ENCODE measurements at regions not wholly inside any gene's neighbourhood (a gene's known extent, or its start where the extent isn't known, plus 50 kb on each side); places are given as distances from the start of the nearest gene placed in this dataset.

DNA sequence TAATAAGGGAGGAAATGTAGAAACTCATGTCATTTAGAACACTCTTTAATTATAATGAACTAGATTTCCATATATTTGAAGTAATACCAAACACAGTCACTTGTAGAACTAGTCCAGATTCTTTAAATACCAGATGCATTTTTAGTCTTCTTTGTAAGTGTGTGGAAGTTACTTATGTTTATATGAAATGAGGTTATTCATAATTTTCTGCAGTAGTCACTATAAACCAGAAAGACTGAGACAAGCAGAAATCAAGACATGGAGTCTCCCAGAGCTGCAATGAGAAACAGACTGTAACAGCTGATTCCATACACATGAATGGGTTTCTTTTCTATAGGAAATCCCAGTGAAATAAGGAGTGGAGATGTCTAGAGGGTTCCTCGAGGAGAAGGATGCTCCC is 216.6 kb upstream of the ZP4 start:
- TF ChIP-seq POLR2AphosphoS5 (IDR thresholded peaks at IDR 0.05; ENCODE audit: insufficient read depth in 1 of 2, low read depth in 1 of 2) (no peak), POLR2A (IDR thresholded peaks at IDR 0.05) (no peak)
- TF ChIP-seq, protein P1, sequence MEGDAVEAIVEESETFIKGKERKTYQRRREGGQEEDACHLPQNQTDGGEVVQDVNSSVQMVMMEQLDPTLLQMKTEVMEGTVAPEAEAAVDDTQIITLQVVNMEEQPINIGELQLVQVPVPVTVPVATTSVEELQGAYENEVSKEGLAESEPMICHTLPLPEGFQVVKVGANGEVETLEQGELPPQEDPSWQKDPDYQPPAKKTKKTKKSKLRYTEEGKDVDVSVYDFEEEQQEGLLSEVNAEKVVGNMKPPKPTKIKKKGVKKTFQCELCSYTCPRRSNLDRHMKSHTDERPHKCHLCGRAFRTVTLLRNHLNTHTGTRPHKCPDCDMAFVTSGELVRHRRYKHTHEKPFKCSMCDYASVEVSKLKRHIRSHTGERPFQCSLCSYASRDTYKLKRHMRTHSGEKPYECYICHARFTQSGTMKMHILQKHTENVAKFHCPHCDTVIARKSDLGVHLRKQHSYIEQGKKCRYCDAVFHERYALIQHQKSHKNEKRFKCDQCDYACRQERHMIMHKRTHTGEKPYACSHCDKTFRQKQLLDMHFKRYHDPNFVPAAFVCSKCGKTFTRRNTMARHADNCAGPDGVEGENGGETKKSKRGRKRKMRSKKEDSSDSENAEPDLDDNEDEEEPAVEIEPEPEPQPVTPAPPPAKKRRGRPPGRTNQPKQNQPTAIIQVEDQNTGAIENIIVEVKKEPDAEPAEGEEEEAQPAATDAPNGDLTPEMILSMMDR (IDR thresholded peaks at IDR 0.05) = no peak

Data from vagina (tissue), 2 donors.